ENCODE measurements at regions not wholly inside any gene's neighbourhood (a gene's known extent, or its start where the extent isn't known, plus 50 kb on each side); places are given as distances from the start of the nearest gene placed in this dataset.

GRCh38 chr4:85318415-85318814 is 156.5 kb upstream of the ARHGAP24 start:
- H3K27me3 ChIP-seq = no peaks in the 10 kb centered on the region
- intact Hi-C loops (cut with DNase I; ENCODE audit: low total_unique reads) = no loop called here
- H3K4me3 ChIP-seq = no peak overlapping the region
- no peaks in the 10 kb centered on the region for H3K36me3 ChIP-seq
- H3K9me3 ChIP-seq = no peaks in the 10 kb centered on the region
- no peak for DNase-seq
- in situ Hi-C loops (cut with MboI; ENCODE audit: low pct_ligation_motif_present in 1 of 4, low pct_unique_long_range_greater_than_20kb in 1 of 4, low sequenced_read_pairs in 3 of 4) = no loop called here
- TF ChIP-seq, protein P1, sequence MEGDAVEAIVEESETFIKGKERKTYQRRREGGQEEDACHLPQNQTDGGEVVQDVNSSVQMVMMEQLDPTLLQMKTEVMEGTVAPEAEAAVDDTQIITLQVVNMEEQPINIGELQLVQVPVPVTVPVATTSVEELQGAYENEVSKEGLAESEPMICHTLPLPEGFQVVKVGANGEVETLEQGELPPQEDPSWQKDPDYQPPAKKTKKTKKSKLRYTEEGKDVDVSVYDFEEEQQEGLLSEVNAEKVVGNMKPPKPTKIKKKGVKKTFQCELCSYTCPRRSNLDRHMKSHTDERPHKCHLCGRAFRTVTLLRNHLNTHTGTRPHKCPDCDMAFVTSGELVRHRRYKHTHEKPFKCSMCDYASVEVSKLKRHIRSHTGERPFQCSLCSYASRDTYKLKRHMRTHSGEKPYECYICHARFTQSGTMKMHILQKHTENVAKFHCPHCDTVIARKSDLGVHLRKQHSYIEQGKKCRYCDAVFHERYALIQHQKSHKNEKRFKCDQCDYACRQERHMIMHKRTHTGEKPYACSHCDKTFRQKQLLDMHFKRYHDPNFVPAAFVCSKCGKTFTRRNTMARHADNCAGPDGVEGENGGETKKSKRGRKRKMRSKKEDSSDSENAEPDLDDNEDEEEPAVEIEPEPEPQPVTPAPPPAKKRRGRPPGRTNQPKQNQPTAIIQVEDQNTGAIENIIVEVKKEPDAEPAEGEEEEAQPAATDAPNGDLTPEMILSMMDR (IDR thresholded peaks at IDR 0.05) = no peak
- TF ChIP-seq POLR2AphosphoS5 (IDR thresholded peaks at IDR 0.05) (no peak), POLR2A (IDR thresholded peaks at IDR 0.05) (no peak)
- no peaks in the 10 kb centered on the region for H3K4me1 ChIP-seq
- no peak overlapping the region for H3K27ac ChIP-seq

- H3K9me3 ChIP-seq = no peaks in the 10 kb centered on the region
- intact Hi-C loops (cut with DNase I; ENCODE audit: low total_unique reads) = no loop called here
Observed at GRCh38 chr4:85358831-85359230, 116.1 kb upstream of the ARHGAP24 start.

DNA sequence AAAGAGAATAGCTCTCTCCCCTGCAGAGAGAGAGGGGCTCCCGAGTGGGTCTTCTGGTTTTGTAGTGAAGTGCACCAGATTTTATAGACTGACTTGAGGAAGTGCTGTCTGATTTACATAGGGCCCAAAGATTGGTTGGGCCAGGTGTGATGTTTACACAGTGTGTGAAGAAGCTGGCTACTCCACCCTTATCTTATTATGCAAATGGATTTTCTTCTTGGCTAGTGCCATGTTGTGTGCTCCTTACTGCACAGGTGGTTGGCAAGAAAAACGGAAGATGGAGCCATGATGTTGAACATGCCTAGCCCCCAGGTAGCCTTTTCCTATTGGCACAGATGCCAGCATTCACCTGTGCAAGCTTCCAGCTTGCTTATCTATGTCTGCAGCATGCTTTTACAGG is 112.4 kb upstream of the ARHGAP24 start:
- DNase-seq = no peak
- Histone ChIP-seq H3K9me3 (no peaks in the 10 kb centered on the region), H3K36me3 (no peaks in the 10 kb centered on the region), H3K27ac (no peak overlapping the region), H3K4me3 (no peak overlapping the region), H3K27me3 (no peaks in the 10 kb centered on the region), H3K4me1 (no peaks in the 10 kb centered on the region)
- no peak for TF ChIP-seq EP300 (IDR thresholded peaks at IDR 0.05; ENCODE audit: low read depth)
- TF ChIP-seq POLR2AphosphoS5 (IDR thresholded peaks at IDR 0.05) = no peak
- no peak for TF ChIP-seq POLR2A (IDR thresholded peaks at IDR 0.05)
- TF ChIP-seq, protein P1 (IDR thresholded peaks at IDR 0.05) = no peak
- WGBS, 2 donors (ENCODE audit: low coverage in 1 of 2) = 72 to 75% methylated on average over 2 of the region's 2 CpGs
- in situ Hi-C loops (cut with MboI; ENCODE audit: low pct_ligation_motif_present in 1 of 4, low pct_unique_long_range_greater_than_20kb in 1 of 4, low sequenced_read_pairs in 3 of 4) = no loop called here
- intact Hi-C loops (cut with DNase I; ENCODE audit: low total_unique reads) = no loop called here

More at GRCh38 chr4:85358831-85359230, 116.1 kb upstream of the ARHGAP24 start:
- Histone ChIP-seq H3K4me1 (no peaks in the 10 kb centered on the region), H3K27ac (no peak overlapping the region), H3K27me3 (no peaks in the 10 kb centered on the region), H3K36me3 (no peaks in the 10 kb centered on the region), H3K4me3 (no peak overlapping the region)
- DNase-seq = no peak
- TF ChIP-seq POLR2AphosphoS5 (IDR thresholded peaks at IDR 0.05) = no peak
- TF ChIP-seq, protein P1 (IDR thresholded peaks at IDR 0.05) = no peak
- no peak for TF ChIP-seq POLR2A (IDR thresholded peaks at IDR 0.05)
- no peak for TF ChIP-seq EP300 (IDR thresholded peaks at IDR 0.05; ENCODE audit: low read depth)
- in situ Hi-C loops (cut with MboI; ENCODE audit: low pct_ligation_motif_present in 1 of 4, low pct_unique_long_range_greater_than_20kb in 1 of 4, low sequenced_read_pairs in 3 of 4) = no loop called here

DNA sequence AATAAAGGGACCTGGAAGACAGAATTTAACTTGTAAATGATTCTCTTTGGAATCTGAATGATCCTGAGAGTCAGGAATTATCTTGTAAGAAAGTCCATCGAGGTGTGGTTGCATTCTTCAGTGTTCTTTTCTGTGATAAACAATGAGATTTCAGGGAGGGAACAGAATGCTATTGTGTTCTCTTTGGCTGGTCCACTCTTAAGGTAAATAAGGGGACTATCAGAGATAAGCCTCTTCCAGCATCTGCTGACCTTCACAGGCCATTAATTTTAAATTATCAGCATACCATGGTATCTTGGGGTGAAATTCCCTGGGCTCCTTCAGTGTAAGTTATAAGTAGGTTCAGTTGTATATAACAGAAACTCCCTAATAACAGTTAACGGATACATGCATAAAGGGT is 107.1 kb upstream of the ARHGAP24 start:
- TF ChIP-seq, protein P1 (IDR thresholded peaks at IDR 0.05) = no peak
- TF ChIP-seq POLR2A (IDR thresholded peaks at IDR 0.05) = no peak
- TF ChIP-seq EP300 (IDR thresholded peaks at IDR 0.05; ENCODE audit: low read depth) = no peak
- no peak for TF ChIP-seq POLR2AphosphoS5 (IDR thresholded peaks at IDR 0.05)
- H3K27me3 ChIP-seq = no peaks in the 10 kb centered on the region
- H3K4me3 ChIP-seq = no peak overlapping the region
- no peak overlapping the region for H3K27ac ChIP-seq
- H3K9me3 ChIP-seq = no peaks in the 10 kb centered on the region
- no peak for DNase-seq
- in situ Hi-C loops (cut with MboI; ENCODE audit: low pct_ligation_motif_present in 1 of 4, low pct_unique_long_range_greater_than_20kb in 1 of 4, low sequenced_read_pairs in 3 of 4) = no loop called here
- no peaks in the 10 kb centered on the region for H3K4me1 ChIP-seq
- no peaks in the 10 kb centered on the region for H3K36me3 ChIP-seq
- intact Hi-C loops (cut with DNase I; ENCODE audit: low total_unique reads) = no loop called here
- WGBS, 2 donors (ENCODE audit: low coverage in 1 of 2) = 50 to 64% methylated on average over 2 of the region's 2 CpGs
